Thyroid gland (tissue), 4 donors: ENCODE measurements at regions not wholly inside any gene's neighbourhood (a gene's known extent, or its start where the extent isn't known, plus 50 kb on each side); places are given as distances from the start of the nearest gene placed in this dataset.
A peak's percentile ranks its signal among the peaks of the same experiment; 100 is the strongest.

Experiments
- POLR2A ChIP-seq, 2 donors: fragments of 450-650 bp; IDR thresholded peaks; one replicate each; pipeline ENCODE4 v1.6.1; 2017; ENCODE audit warnings: antibody characterized with exemption in 2 of 2, mild to moderate bottlenecking in 2 of 2, moderate library complexity in 1 of 2
- TF ChIP-seq, protein P1 (sequence below), 6 experiments: fragments of 200-600 bp in 3 of 6; fragments of 450-650 bp in 3 of 6; sonication (generic) in 3 of 6; IDR thresholded peaks; one replicate each; pipeline ENCODE4 v1.5.1; 2016 to 2019; ENCODE audit warnings: antibody characterized with exemption in 6 of 6, mild to moderate bottlenecking in 2 of 6, inconsistent platforms in 1 of 6, moderate library complexity in 1 of 6

- TF ChIP-seq, protein P1, sequence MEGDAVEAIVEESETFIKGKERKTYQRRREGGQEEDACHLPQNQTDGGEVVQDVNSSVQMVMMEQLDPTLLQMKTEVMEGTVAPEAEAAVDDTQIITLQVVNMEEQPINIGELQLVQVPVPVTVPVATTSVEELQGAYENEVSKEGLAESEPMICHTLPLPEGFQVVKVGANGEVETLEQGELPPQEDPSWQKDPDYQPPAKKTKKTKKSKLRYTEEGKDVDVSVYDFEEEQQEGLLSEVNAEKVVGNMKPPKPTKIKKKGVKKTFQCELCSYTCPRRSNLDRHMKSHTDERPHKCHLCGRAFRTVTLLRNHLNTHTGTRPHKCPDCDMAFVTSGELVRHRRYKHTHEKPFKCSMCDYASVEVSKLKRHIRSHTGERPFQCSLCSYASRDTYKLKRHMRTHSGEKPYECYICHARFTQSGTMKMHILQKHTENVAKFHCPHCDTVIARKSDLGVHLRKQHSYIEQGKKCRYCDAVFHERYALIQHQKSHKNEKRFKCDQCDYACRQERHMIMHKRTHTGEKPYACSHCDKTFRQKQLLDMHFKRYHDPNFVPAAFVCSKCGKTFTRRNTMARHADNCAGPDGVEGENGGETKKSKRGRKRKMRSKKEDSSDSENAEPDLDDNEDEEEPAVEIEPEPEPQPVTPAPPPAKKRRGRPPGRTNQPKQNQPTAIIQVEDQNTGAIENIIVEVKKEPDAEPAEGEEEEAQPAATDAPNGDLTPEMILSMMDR (IDR thresholded peaks at IDR 0.05) = peak in 1 of 6 experiments; percentile 10
- TF ChIP-seq POLR2A (IDR thresholded peaks at IDR 0.05) = no peak
Observed at GRCh38 chr1:218983848-218984247, 189.8 kb upstream of the LYPLAL1 start.
